GM13976 (cell line): ENCODE measurements at regions not wholly inside any gene's neighbourhood (a gene's known extent, or its start where the extent isn't known, plus 50 kb on each side); places are given as distances from the start of the nearest gene placed in this dataset.

Experiments used
- DNase-seq: peaks from one replicate; pipeline ENCODE4 v3.0.0; 2012; ENCODE audit warnings: low spot score
- CTCF ChIP-seq: IDR thresholded peaks from 2 replicates; pipeline ENCODE4 v1.5.1; 2012; ENCODE audit warnings: borderline replicate concordance, mild to moderate bottlenecking; ENCODE audit not compliant: insufficient read depth; ENCODE audit errors: extremely low read depth, missing control alignments, control extremely low read depth
- in situ Hi-C: fragments of 300-500 bp; cut with MboI; formaldehyde crosslinking; loops from one replicate; pipeline ENCODE4 v1.12.0; 2022; ENCODE audit warnings: low sequenced_read_pairs, mixed read lengths, inconsistent platforms; ENCODE audit not compliant: unreplicated experiment

GRCh38 chr13:82678052-82678451 is 1204.2 kb downstream of the SLITRK1 start:
- TF ChIP-seq CTCF, result no peak
- in situ Hi-C loops, result no loop called here
- no peak for DNase-seq

DNA sequence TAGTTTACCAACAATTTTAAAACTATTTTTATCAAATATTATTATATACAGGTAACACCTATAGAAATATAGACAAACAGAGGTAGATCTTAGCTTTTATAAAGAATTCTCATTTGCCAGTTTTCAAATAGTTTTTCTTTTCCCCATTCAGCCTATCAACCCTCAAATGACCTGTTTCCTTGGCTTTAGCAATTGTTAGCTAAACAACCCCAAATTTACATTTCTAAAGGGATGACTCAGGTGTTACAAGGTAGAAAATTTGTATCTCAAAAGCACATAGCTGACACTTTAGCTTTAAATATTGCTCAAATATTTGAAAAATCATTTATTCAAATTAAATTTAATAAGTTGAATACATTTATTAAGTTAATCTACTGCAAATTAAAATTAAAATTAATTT is 1207.2 kb downstream of the SLITRK1 start:
- in situ Hi-C loops, result no loop called here

GRCh38 chr13:82674546-82674945 is 1207.7 kb downstream of the SLITRK1 start:
- no peak for TF ChIP-seq CTCF
- in situ Hi-C loops, result no loop called here
- DNase-seq, result no peak

More for the DNA sequence above, 1207.2 kb downstream of the SLITRK1 start:
- DNase-seq, result no peak
- no peak for TF ChIP-seq CTCF

- DNase-seq, result no peak
- no peak for TF ChIP-seq CTCF
- in situ Hi-C loops, result no loop called here
Observed at GRCh38 chr13:82672248-82672647, 1210.0 kb downstream of the SLITRK1 start.

- in situ Hi-C loops, result no loop called here
- no peak for DNase-seq
- no peak for TF ChIP-seq CTCF
Observed at GRCh38 chr13:82664183-82664582, 1218.1 kb downstream of the SLITRK1 start.

GRCh38 chr13:82661126-82661525 is 1221.1 kb downstream of the SLITRK1 start:
- no peak for DNase-seq
- no peak for TF ChIP-seq CTCF
- in situ Hi-C loops, result no loop called here

DNA sequence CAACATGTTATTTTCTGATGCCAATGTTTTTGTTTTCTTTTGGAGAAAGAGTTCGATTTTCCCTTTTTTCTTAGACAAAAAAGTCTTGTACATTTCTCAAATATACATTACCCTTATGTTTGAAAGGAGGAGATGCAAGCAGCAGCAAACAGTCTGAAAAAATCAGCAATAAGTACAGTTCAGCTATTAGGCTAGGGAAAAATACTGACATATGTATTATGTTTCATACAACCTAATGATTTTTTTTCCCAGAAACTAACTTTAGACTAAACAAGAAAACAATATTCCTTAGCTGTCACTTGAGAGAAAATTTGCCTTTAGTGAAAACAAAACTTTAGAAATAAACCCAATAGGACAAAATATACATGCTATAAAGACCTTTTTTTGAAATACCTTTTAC is 1223.5 kb downstream of the SLITRK1 start:
- TF ChIP-seq CTCF, result no peak
- DNase-seq, result no peak
- in situ Hi-C loops, result no loop called here
